DOHH2 (cell line): ENCODE measurements at regions not wholly inside any gene's neighbourhood (a gene's known extent, or its start where the extent isn't known, plus 50 kb on each side); places are given as distances from the start of the nearest gene placed in this dataset.

Experiments
- H3F3A ChIP-seq: fragments of 200-600 bp; sonication (generic), shearing (Covaris generic); 2 replicates; pipeline ENCODE4 v1.6.0; 2016; ENCODE audit warnings: antibody characterized with exemption, mild to moderate bottlenecking; ENCODE audit not compliant: control insufficient read depth, insufficient read depth
- H3K27ac ChIP-seq: fragments of 200-600 bp; sonication (generic); 2 replicates; pipeline ENCODE4 v1.5.1; 2014; ENCODE audit warnings: low read depth, mild to moderate bottlenecking, low read length, moderate library complexity
- H3K27me3 ChIP-seq: fragments of 200-600 bp; sonication (generic); 2 replicates; pipeline ENCODE4 v1.6.1; 2014; ENCODE audit warnings: mild to moderate bottlenecking, low read length, mixed read lengths; ENCODE audit not compliant: control insufficient read depth
- H3K36me3 ChIP-seq: fragments of 200-600 bp; sonication (generic); 2 replicates; pipeline ENCODE4 v1.6.1; 2014; ENCODE audit warnings: mild to moderate bottlenecking, low read length, moderate library complexity, mixed read lengths; ENCODE audit not compliant: control insufficient read depth
- H3K4me1 ChIP-seq: fragments of 200-600 bp; sonication (generic); 2 replicates; pipeline ENCODE4 v1.6.1; 2014; ENCODE audit warnings: mild to moderate bottlenecking, low read length, mixed read lengths; ENCODE audit not compliant: control insufficient read depth
- H3K4me2 ChIP-seq: fragments of 200-600 bp; sonication (generic); 2 replicates; pipeline ENCODE4 v1.6.0; 2014; ENCODE audit warnings: mild to moderate bottlenecking, low read length, moderate library complexity
- H3K4me3 ChIP-seq: fragments of 200-600 bp; sonication (generic); 2 replicates; pipeline ENCODE4 v1.5.1; 2014; ENCODE audit warnings: mild to moderate bottlenecking, low read length, mixed read lengths
- H3K79me2 ChIP-seq: fragments of 200-600 bp; sonication (generic); 2 replicates; pipeline ENCODE4 v1.6.1; 2014; ENCODE audit warnings: mild to moderate bottlenecking, low read length, mixed read lengths; ENCODE audit not compliant: control insufficient read depth
- H3K9me2 ChIP-seq: fragments of 200-600 bp; sonication (generic); replicated peaks from 2 replicates; pipeline ENCODE4 v1.6.1; 2014; ENCODE audit warnings: mild to moderate bottlenecking, low read length, mixed read lengths; ENCODE audit not compliant: control insufficient read depth
- H3K9me3 ChIP-seq: fragments of 200-600 bp; sonication (generic); 2 replicates; pipeline ENCODE4 v1.6.1; 2014; ENCODE audit warnings: antibody characterized with exemption, low read length, mixed read lengths; ENCODE audit not compliant: control insufficient read depth, insufficient read depth
- H4K20me1 ChIP-seq: fragments of 200-600 bp; sonication (generic); 2 replicates; pipeline ENCODE4 v1.6.0; 2014; ENCODE audit warnings: low read depth, mild to moderate bottlenecking, antibody characterized with exemption, low read length, moderate library complexity; ENCODE audit not compliant: control insufficient read depth, insufficient read depth
- CTCF ChIP-seq: fragments of 200-600 bp; sonication (generic); IDR thresholded peaks from one replicate; pipeline ENCODE4 v1.5.1; 2014; ENCODE audit warnings: antibody characterized with exemption, mild to moderate bottlenecking, low read depth, low read length; ENCODE audit not compliant: poor library complexity, severe bottlenecking
- EZH2phosphoT487 ChIP-seq: fragments of 200-600 bp; sonication (generic); IDR thresholded peaks from 2 replicates; pipeline ENCODE4 v1.6.1; 2017; ENCODE audit warnings: borderline replicate concordance, mild to moderate bottlenecking, antibody characterized with exemption, low read length, moderate library complexity, mixed read lengths

DNA sequence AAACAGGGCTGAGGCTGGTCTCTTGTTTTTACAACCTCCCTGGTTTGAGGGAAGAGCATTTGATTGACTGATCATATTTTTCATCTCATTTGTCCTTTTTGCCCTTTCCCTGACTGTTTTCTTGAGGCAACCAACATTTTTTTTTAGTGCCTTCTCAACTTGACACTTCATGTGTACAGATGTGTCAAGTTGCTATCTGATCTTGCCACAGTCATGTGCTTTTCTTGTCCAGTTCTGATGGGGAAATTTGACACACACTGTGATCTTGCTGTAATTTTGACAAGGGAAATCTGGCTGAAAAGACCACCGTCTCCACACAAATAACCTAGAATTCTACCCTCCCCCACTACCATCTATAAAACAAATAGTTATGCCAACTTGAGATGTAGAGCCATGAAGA, 329.6 kb downstream of the KCTD12 start:
- H3K9me2 ChIP-seq: no peaks in the 10 kb centered on the region
- H4K20me1 ChIP-seq: no peaks in the 10 kb centered on the region
- no peaks in the 10 kb centered on the region for H3K4me1 ChIP-seq
- no peaks in the 10 kb centered on the region for H3F3A ChIP-seq
- TF ChIP-seq EZH2phosphoT487 (no peak), CTCF (no peak)
- no peak overlapping the region for H3K4me3 ChIP-seq
- H3K9me3 ChIP-seq: no peaks in the 10 kb centered on the region
- no peaks in the 10 kb centered on the region for H3K27me3 ChIP-seq
- H3K4me2 ChIP-seq: no peak overlapping the region
- H3K27ac ChIP-seq: no peak overlapping the region
- no peaks in the 10 kb centered on the region for H3K36me3 ChIP-seq
- H3K79me2 ChIP-seq: no peaks in the 10 kb centered on the region

GRCh38 chr13:76552807-76553206, 333.4 kb downstream of the KCTD12 start:
- Histone ChIP-seq H3K4me2 (no peak overlapping the region), H3F3A (no peaks in the 10 kb centered on the region), H3K9me2 (no peaks in the 10 kb centered on the region), H3K4me1 (no peaks in the 10 kb centered on the region), H3K27me3 (no peaks in the 10 kb centered on the region), H3K27ac (no peak overlapping the region), H4K20me1 (no peaks in the 10 kb centered on the region), H3K79me2 (no peaks in the 10 kb centered on the region), H3K4me3 (no peak overlapping the region), H3K9me3 (no peaks in the 10 kb centered on the region), H3K36me3 (no peaks in the 10 kb centered on the region)
- no peak for TF ChIP-seq EZH2phosphoT487
- no peak for TF ChIP-seq CTCF

- Histone ChIP-seq H4K20me1 (no peaks in the 10 kb centered on the region), H3K9me3 (no peaks in the 10 kb centered on the region), H3K4me2 (no peak overlapping the region), H3K4me1 (no peaks in the 10 kb centered on the region), H3K4me3 (no peak overlapping the region), H3K79me2 (no peaks in the 10 kb centered on the region), H3K36me3 (no peaks in the 10 kb centered on the region), H3K27me3 (no peaks in the 10 kb centered on the region), H3K27ac (no peak overlapping the region), H3K9me2 (no peaks in the 10 kb centered on the region), H3F3A (no peaks in the 10 kb centered on the region)
- TF ChIP-seq CTCF (no peak), EZH2phosphoT487 (no peak)
Measured at GRCh38 chr13:76552041-76552772, 334.0 kb downstream of the KCTD12 start.

- Histone ChIP-seq H3K9me2 (no peaks in the 10 kb centered on the region), H3K4me1 (no peaks in the 10 kb centered on the region), H3K36me3 (no peaks in the 10 kb centered on the region), H3K9me3 (no peaks in the 10 kb centered on the region), H3K4me3 (no peak overlapping the region), H3K27ac (no peak overlapping the region), H3K4me2 (no peak overlapping the region), H3F3A (no peaks in the 10 kb centered on the region), H3K79me2 (no peaks in the 10 kb centered on the region), H3K27me3 (no peaks in the 10 kb centered on the region), H4K20me1 (no peaks in the 10 kb centered on the region)
- TF ChIP-seq CTCF (no peak), EZH2phosphoT487 (no peak)
Measured at GRCh38 chr13:76542176-76542575, 344.0 kb downstream of the KCTD12 start.
